ENCODE measurements at regions not wholly inside any gene's neighbourhood (a gene's known extent, or its start where the extent isn't known, plus 50 kb on each side); places are given as distances from the start of the nearest gene placed in this dataset.

GRCh38 chr21:17003258-17003615 lies 509.6 kb upstream of the CXADR start:
- no peak for TF ChIP-seq POLR2A (IDR thresholded peaks at IDR 0.05)
- TF ChIP-seq, protein P1, sequence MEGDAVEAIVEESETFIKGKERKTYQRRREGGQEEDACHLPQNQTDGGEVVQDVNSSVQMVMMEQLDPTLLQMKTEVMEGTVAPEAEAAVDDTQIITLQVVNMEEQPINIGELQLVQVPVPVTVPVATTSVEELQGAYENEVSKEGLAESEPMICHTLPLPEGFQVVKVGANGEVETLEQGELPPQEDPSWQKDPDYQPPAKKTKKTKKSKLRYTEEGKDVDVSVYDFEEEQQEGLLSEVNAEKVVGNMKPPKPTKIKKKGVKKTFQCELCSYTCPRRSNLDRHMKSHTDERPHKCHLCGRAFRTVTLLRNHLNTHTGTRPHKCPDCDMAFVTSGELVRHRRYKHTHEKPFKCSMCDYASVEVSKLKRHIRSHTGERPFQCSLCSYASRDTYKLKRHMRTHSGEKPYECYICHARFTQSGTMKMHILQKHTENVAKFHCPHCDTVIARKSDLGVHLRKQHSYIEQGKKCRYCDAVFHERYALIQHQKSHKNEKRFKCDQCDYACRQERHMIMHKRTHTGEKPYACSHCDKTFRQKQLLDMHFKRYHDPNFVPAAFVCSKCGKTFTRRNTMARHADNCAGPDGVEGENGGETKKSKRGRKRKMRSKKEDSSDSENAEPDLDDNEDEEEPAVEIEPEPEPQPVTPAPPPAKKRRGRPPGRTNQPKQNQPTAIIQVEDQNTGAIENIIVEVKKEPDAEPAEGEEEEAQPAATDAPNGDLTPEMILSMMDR (IDR thresholded peaks at IDR 0.05): no peak
